ENCODE measurements at regions not wholly inside any gene's neighbourhood (a gene's known extent, or its start where the extent isn't known, plus 50 kb on each side); places are given as distances from the start of the nearest gene placed in this dataset.

- no peak for DNase-seq (ENCODE audit: low read depth in 2 of 2)
Observed at GRCh38 chr2:236871500-236872001, 214.1 kb upstream of the COPS8 start.

GRCh38 chr2:236872015-236872414, 213.7 kb upstream of the COPS8 start:
- DNase-seq (ENCODE audit: low read depth in 2 of 2), result no peak

- DNase-seq (ENCODE audit: low read depth in 2 of 2), result no peak
Observed at GRCh38 chr2:236872981-236873380, 212.7 kb upstream of the COPS8 start.

GRCh38 chr2:236873636-236874035, 212.1 kb upstream of the COPS8 start:
- DNase-seq (ENCODE audit: low read depth in 2 of 2), result no peak

- DNase-seq (ENCODE audit: low read depth in 2 of 2), result no peak
Observed at GRCh38 chr2:236874866-236875481, 210.7 kb upstream of the COPS8 start.

GRCh38 chr2:236875906-236876505, 209.7 kb upstream of the COPS8 start:
- no peak for DNase-seq (ENCODE audit: low read depth in 2 of 2)

- DNase-seq (ENCODE audit: low read depth in 2 of 2), result no peak
Observed at GRCh38 chr2:236876642-236877041, 209.0 kb upstream of the COPS8 start.

GRCh38 chr2:236877972-236878371, 207.7 kb upstream of the COPS8 start:
- DNase-seq (ENCODE audit: low read depth in 2 of 2), result no peak

- no peak for DNase-seq (ENCODE audit: low read depth in 2 of 2)
Observed at GRCh38 chr2:236879416-236879963, 206.2 kb upstream of the COPS8 start.

GRCh38 chr2:236882074-236882473, 203.6 kb upstream of the COPS8 start:
- DNase-seq (ENCODE audit: low read depth in 2 of 2), result no peak

- DNase-seq (ENCODE audit: low read depth in 2 of 2), result no peak
Observed at GRCh38 chr2:236882930-236883329, 202.8 kb upstream of the COPS8 start.

- no peak for DNase-seq (ENCODE audit: low read depth in 2 of 2)
Observed at GRCh38 chr2:236883819-236884218, 201.9 kb upstream of the COPS8 start.

- no peak for DNase-seq (ENCODE audit: low read depth in 2 of 2)
Observed at GRCh38 chr2:236884569-236885175, 201.0 kb upstream of the COPS8 start.

GRCh38 chr2:236886456-236886855, 199.2 kb upstream of the COPS8 start:
- no peak for DNase-seq (ENCODE audit: low read depth in 2 of 2)

GRCh38 chr2:236887531-236887930, 198.2 kb upstream of the COPS8 start:
- DNase-seq (ENCODE audit: low read depth in 2 of 2), result no peak

GRCh38 chr2:236887953-236888793, 197.5 kb upstream of the COPS8 start:
- DNase-seq (ENCODE audit: low read depth in 2 of 2), result no peak

GRCh38 chr2:236888794-236889780, 196.6 kb upstream of the COPS8 start:
- DNase-seq (ENCODE audit: low read depth in 2 of 2), result no peak

- DNase-seq (ENCODE audit: low read depth in 2 of 2), result no peak
Observed at GRCh38 chr2:236889791-236890704, 195.6 kb upstream of the COPS8 start.

- DNase-seq (ENCODE audit: low read depth in 2 of 2), result no peak
Observed at GRCh38 chr2:236892721-236893120, 193.0 kb upstream of the COPS8 start.

- DNase-seq (ENCODE audit: low read depth in 2 of 2), result no peak
Observed at GRCh38 chr2:236894791-236895190, 190.9 kb upstream of the COPS8 start.

All from activated CD4-positive, alpha-beta T cell treated with anti-CD3 and anti-CD28 coated beads for 24 hours (primary cell).